Trophoblast cell (in vitro differentiated cells and primary cell): ENCODE measurements at regions not wholly inside any gene's neighbourhood (a gene's known extent, or its start where the extent isn't known, plus 50 kb on each side); places are given as distances from the start of the nearest gene placed in this dataset.

Experiments
- DNase-seq, 2 donors: peaks; one replicate each; pipeline ENCODE4 v3.0.0-alpha.2; 2016
- H2AFZ ChIP-seq: 2 replicates; pipeline ENCODE4 v1.6.1; 2013; ENCODE audit warnings: low read length, moderate library complexity, mild to moderate bottlenecking; ENCODE audit not compliant: insufficient read depth, poor library complexity
- H2AK5ac ChIP-seq: 2 replicates; pipeline ENCODE4 v1.6.1; 2013; ENCODE audit warnings: mild to moderate bottlenecking, low read length
- H2BK120ac ChIP-seq: 2 replicates; pipeline ENCODE4 v1.6.1; 2013; ENCODE audit warnings: low read length, mild to moderate bottlenecking, moderate library complexity; ENCODE audit not compliant: insufficient read depth, poor library complexity
- H2BK12ac ChIP-seq: 2 replicates; pipeline ENCODE4 v1.6.1; 2013; ENCODE audit warnings: mild to moderate bottlenecking, low read length, moderate library complexity
- H2BK5ac ChIP-seq: 2 replicates; pipeline ENCODE4 v1.6.1; 2013; ENCODE audit warnings: low read length, low read depth, moderate library complexity, mild to moderate bottlenecking; ENCODE audit not compliant: poor library complexity
- H3K14ac ChIP-seq: 2 replicates; pipeline ENCODE4 v1.6.1; 2013; ENCODE audit warnings: mild to moderate bottlenecking, low read length
- H3K18ac ChIP-seq: 2 replicates; pipeline ENCODE4 v1.6.1; 2013; ENCODE audit warnings: mild to moderate bottlenecking, low read length
- H3K23ac ChIP-seq: 2 replicates; pipeline ENCODE4 v1.6.1; 2013; ENCODE audit warnings: low read length
- H3K27ac ChIP-seq: 2 replicates; pipeline ENCODE4 v1.5.1; 2013; ENCODE audit warnings: low read depth, mild to moderate bottlenecking, inconsistent platforms, low read length, moderate library complexity
- H3K27me3 ChIP-seq: 2 replicates; pipeline ENCODE4 v1.6.1; 2013; ENCODE audit warnings: inconsistent platforms, mild to moderate bottlenecking, low read length, moderate library complexity; ENCODE audit not compliant: insufficient read depth
- H3K36me3 ChIP-seq, 2 experiments: 1 replicate in 1 of 2; 2 replicates in 1 of 2; pipeline ENCODE4 v1.6.1; 2013; ENCODE audit warnings: low read length in 2 of 2, mild to moderate bottlenecking in 2 of 2, moderate library complexity in 1 of 2; ENCODE audit not compliant: insufficient read depth in 2 of 2, control insufficient read depth in 1 of 2
- H3K4ac ChIP-seq: 2 replicates; pipeline ENCODE4 v1.6.1; 2013; ENCODE audit warnings: low read depth, mild to moderate bottlenecking, low read length, moderate library complexity
- H3K4me1 ChIP-seq, 2 experiments: 1 replicate in 1 of 2; 2 replicates in 1 of 2; pipeline ENCODE4 v1.6.1; 2013; ENCODE audit warnings: low read length in 2 of 2, mild to moderate bottlenecking in 2 of 2, moderate library complexity in 1 of 2; ENCODE audit not compliant: insufficient read depth in 2 of 2, control insufficient read depth in 1 of 2
- H3K4me2 ChIP-seq: 2 replicates; pipeline ENCODE4 v1.6.1; 2013; ENCODE audit warnings: inconsistent platforms, mild to moderate bottlenecking, low read length, moderate library complexity
- H3K4me3 ChIP-seq: 2 replicates; pipeline ENCODE4 v1.5.1; 2013; ENCODE audit warnings: mild to moderate bottlenecking, low read depth, low read length, inconsistent platforms
- H3K79me1 ChIP-seq: one replicate; pipeline ENCODE4 v1.6.1; 2013; ENCODE audit warnings: low read length
- H3K79me2 ChIP-seq: 2 replicates; pipeline ENCODE4 v1.6.1; 2013; ENCODE audit warnings: low read length, mild to moderate bottlenecking; ENCODE audit not compliant: control insufficient read depth, insufficient read depth, poor library complexity
- H3K9ac ChIP-seq: 2 replicates; pipeline ENCODE4 v1.6.1; 2013; ENCODE audit warnings: mild to moderate bottlenecking, low read length
- H3K9me3 ChIP-seq: 2 replicates; pipeline ENCODE4 v1.6.1; 2013; ENCODE audit warnings: low read depth, mild to moderate bottlenecking, control low read depth, inconsistent platforms, low read length; ENCODE audit not compliant: insufficient read depth
- H4K12ac ChIP-seq: 2 replicates; pipeline ENCODE4 v1.6.1; 2013; ENCODE audit warnings: low read depth, mild to moderate bottlenecking, low read length, moderate library complexity
- H4K8ac ChIP-seq: 2 replicates; pipeline ENCODE4 v1.6.1; 2013; ENCODE audit warnings: low read depth, mild to moderate bottlenecking, low read length, moderate library complexity
- H4K91ac ChIP-seq: one replicate; pipeline ENCODE4 v1.6.1; 2013; ENCODE audit warnings: low read depth, mild to moderate bottlenecking, low read length, moderate library complexity
- WGBS: extraction: QIAGEN DNeasy Blood & Tissue Kit; methylation state at CpG from one replicate; pipeline ENCODE4 v1.1.7; 2013; ENCODE audit warnings: missing lambda C conversion rate; ENCODE audit not compliant: insufficient read length, insufficient coverage; ENCODE audit errors: extremely low coverage; 5-methylcytosine and 5-hydroxymethylcytosine counted together

- Histone ChIP-seq H3K9ac (no peak overlapping the region), H2BK5ac (no peak overlapping the region), H3K4me2 (no peak overlapping the region), H3K27ac (no peak overlapping the region), H3K18ac (no peak overlapping the region), H3K4me1 (no peaks in the 10 kb centered on the region), H2BK120ac (no peak overlapping the region), H3K14ac (no peak overlapping the region), H2AK5ac (no peak overlapping the region), H4K8ac (no peak overlapping the region), H4K12ac (no peak overlapping the region), H2BK12ac (no peak overlapping the region), H2AFZ (no peak overlapping the region), H3K4me3 (no peak overlapping the region), H3K27me3 (no peaks in the 10 kb centered on the region), H3K79me1 (no peaks in the 10 kb centered on the region), H3K4ac (no peak overlapping the region), H3K23ac (no peak overlapping the region), H3K79me2 (no peaks in the 10 kb centered on the region), H4K91ac (no peak overlapping the region), H3K9me3 (peaks cover 44% of the 10 kb centered on the region), H3K36me3 (no peaks in the 10 kb centered on the region)
- no peak for DNase-seq
- no CpG with 5 or more reads among the region's 7 CpGs for WGBS
Measured at GRCh38 chr1:30479575-30479974, 243.8 kb downstream of the MATN1 start.

GRCh38 chr1:30478799-30479563 lies 244.4 kb downstream of the MATN1 start:
- no peak overlapping the region for H3K4me2 ChIP-seq
- DNase-seq, result no peak
- no peak overlapping the region for H2BK120ac ChIP-seq
- no peaks in the 10 kb centered on the region for H3K79me1 ChIP-seq
- no peaks in the 10 kb centered on the region for H3K36me3 ChIP-seq
- no peak overlapping the region for H3K4ac ChIP-seq
- no peaks in the 10 kb centered on the region for H3K4me1 ChIP-seq
- H3K4me3 ChIP-seq, result no peak overlapping the region
- no peak overlapping the region for H3K27ac ChIP-seq
- peaks cover 40% of the 10 kb centered on the region for H3K9me3 ChIP-seq
- no peak overlapping the region for H2AK5ac ChIP-seq
- no peak overlapping the region for H4K12ac ChIP-seq
- H3K23ac ChIP-seq, result no peak overlapping the region
- H3K14ac ChIP-seq, result no peak overlapping the region
- H3K18ac ChIP-seq, result no peak overlapping the region
- H4K8ac ChIP-seq, result no peak overlapping the region
- H2BK12ac ChIP-seq, result no peak overlapping the region
- no peak overlapping the region for H3K9ac ChIP-seq
- H4K91ac ChIP-seq, result no peak overlapping the region
- no CpG with 5 or more reads among the region's 13 CpGs for WGBS
- H3K27me3 ChIP-seq, result no peaks in the 10 kb centered on the region
- H3K79me2 ChIP-seq, result no peaks in the 10 kb centered on the region
- no peak overlapping the region for H2AFZ ChIP-seq
- H2BK5ac ChIP-seq, result no peak overlapping the region

- Histone ChIP-seq H2AK5ac (no peak overlapping the region), H3K79me1 (no peaks in the 10 kb centered on the region), H3K18ac (no peak overlapping the region), H3K4me1 (no peaks in the 10 kb centered on the region), H2AFZ (no peak overlapping the region), H3K9me3 (peaks cover 34% of the 10 kb centered on the region), H3K23ac (no peak overlapping the region), H3K14ac (no peak overlapping the region), H3K9ac (no peak overlapping the region), H3K79me2 (no peaks in the 10 kb centered on the region), H4K8ac (no peak overlapping the region), H4K91ac (no peak overlapping the region), H3K27me3 (no peaks in the 10 kb centered on the region), H3K4me3 (no peak overlapping the region), H3K36me3 (no peaks in the 10 kb centered on the region), H2BK5ac (no peak overlapping the region), H2BK12ac (no peak overlapping the region), H3K4ac (no peak overlapping the region), H3K27ac (no peak overlapping the region), H4K12ac (no peak overlapping the region), H3K4me2 (no peak overlapping the region), H2BK120ac (no peak overlapping the region)
- no CpG with 5 or more reads among the region's 6 CpGs for WGBS
- no peak for DNase-seq
Measured at GRCh38 chr1:30478283-30478682, 245.1 kb downstream of the MATN1 start.

GRCh38 chr1:30477588-30477987 lies 245.8 kb downstream of the MATN1 start:
- no peak overlapping the region for H4K8ac ChIP-seq
- H3K27ac ChIP-seq, result no peak overlapping the region
- no peaks in the 10 kb centered on the region for H3K36me3 ChIP-seq
- H4K12ac ChIP-seq, result no peak overlapping the region
- no peak overlapping the region for H3K4me2 ChIP-seq
- DNase-seq, result no peak
- H3K23ac ChIP-seq, result no peak overlapping the region
- H3K27me3 ChIP-seq, result no peaks in the 10 kb centered on the region
- H3K14ac ChIP-seq, result no peak overlapping the region
- no peak overlapping the region for H2AFZ ChIP-seq
- no peak overlapping the region for H3K4me3 ChIP-seq
- H2BK5ac ChIP-seq, result no peak overlapping the region
- WGBS, result no CpG with 5 or more reads among the region's 8 CpGs
- no peak overlapping the region for H4K91ac ChIP-seq
- no peaks in the 10 kb centered on the region for H3K79me1 ChIP-seq
- H3K9ac ChIP-seq, result no peak overlapping the region
- no peak overlapping the region for H2BK120ac ChIP-seq
- H3K79me2 ChIP-seq, result no peaks in the 10 kb centered on the region
- peaks cover 29% of the 10 kb centered on the region for H3K9me3 ChIP-seq
- no peaks in the 10 kb centered on the region for H3K4me1 ChIP-seq
- no peak overlapping the region for H3K4ac ChIP-seq
- no peak overlapping the region for H3K18ac ChIP-seq
- no peak overlapping the region for H2AK5ac ChIP-seq
- no peak overlapping the region for H2BK12ac ChIP-seq
